GM12864 (cell line): ENCODE measurements at regions not wholly inside any gene's neighbourhood (a gene's known extent, or its start where the extent isn't known, plus 50 kb on each side); places are given as distances from the start of the nearest gene placed in this dataset.

Experiments
- DNase-seq: peaks from one replicate; pipeline ENCODE4 v3.0.0-alpha.2; 2011; ENCODE audit warnings: low read depth
- H3K4me3 ChIP-seq: 2 replicates; pipeline ENCODE4 v1.5.1; 2011; ENCODE audit warnings: mild to moderate bottlenecking, low read depth, low read length, control low read depth
- CTCF ChIP-seq: IDR thresholded peaks from 2 replicates; pipeline ENCODE4 v1.5.1; 2011; ENCODE audit warnings: low read depth, mild to moderate bottlenecking, moderate library complexity, low read length, control low read depth, inconsistent platforms; ENCODE audit errors: missing control alignments

GRCh38 chr13:30088312-30088855 lies 219.0 kb downstream of the KATNAL1 start:
- no peak for DNase-seq
- TF ChIP-seq CTCF, result no peak
- H3K4me3 ChIP-seq, result no peak overlapping the region

DNA sequence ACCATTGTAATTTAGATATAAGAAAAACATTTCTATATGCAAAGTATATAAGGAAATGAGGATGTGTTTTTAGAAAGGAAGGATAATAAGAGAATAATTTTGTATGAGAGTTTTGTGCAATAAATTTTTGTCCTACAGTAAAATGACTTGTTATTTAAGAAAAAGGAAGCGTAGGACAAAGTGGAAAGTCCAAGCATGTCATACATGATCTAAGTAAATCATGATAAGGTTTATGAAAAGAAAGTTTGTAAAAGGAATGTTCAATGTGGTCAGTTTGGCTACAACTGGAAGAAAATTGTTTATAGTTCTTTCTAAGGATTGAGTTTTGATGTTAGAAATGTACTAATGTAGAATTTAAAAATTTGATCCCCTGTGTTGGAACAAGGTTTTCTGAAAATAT lies 222.3 kb downstream of the KATNAL1 start:
- DNase-seq, result no peak
- no peak overlapping the region for H3K4me3 ChIP-seq
- TF ChIP-seq CTCF, result no peak

- no peak for DNase-seq
- H3K4me3 ChIP-seq, result no peak overlapping the region
- TF ChIP-seq CTCF, result no peak
Measured at GRCh38 chr13:30082391-30082790, 225.0 kb downstream of the KATNAL1 start.

DNA sequence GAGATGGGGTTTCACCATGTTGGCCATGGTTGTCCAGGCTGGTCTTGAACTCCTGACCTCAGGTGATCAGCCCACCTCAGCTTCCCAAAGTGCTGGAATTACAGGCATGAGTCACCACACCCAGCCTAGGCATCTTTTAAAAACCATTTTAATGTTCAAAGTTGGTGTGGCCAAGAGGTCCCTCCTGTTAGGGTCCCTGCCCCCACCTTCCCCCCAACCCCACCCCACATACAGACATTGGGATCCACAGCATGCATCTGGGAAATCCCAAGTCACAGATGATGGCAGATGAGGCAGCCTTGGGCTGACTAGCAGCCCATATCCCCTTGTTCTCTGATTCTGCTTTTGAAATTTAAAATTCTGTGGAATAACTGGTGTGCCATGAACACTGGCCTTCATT lies 226.0 kb downstream of the KATNAL1 start:
- no peak for TF ChIP-seq CTCF
- no peak for DNase-seq
- H3K4me3 ChIP-seq, result no peak overlapping the region

DNA sequence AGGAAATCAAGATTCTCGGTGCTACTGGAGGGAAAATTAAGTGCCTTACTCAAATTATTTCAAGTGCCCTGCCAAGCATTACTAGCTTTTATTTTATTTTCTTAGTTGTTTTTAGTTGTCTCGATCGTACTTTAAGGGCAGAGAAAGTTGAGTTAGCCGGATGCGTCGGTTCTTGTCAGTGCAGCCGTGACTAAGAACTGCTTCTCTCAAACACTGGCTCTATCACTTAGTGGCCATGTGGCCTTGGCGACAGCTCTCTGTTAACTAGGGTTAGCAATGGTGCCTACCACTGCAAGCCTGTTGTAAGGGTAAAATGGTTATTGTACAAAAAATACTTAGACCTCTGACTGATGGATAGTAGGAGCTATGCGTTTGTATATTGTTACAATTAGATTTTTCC lies 227.8 kb downstream of the KATNAL1 start:
- H3K4me3 ChIP-seq, result no peak overlapping the region

DNA sequence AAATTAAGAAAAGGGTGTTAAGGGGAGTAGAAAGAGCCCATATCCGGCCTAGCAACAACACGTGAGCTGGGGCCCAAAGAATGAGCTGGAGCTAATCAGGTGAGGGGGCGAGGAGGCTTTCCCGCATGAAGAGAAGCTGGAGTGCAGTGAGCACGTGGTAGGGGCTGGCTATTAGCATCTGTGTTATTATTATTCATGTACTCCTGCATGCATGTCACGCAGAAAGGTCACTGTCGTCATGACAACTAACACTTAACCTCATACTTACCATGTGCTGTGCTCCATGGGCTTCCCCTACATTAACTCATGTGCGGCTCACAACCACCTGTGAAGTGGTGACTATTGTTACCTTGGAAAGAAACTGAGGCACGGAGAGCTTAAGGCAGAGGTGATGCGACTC lies 227.6 kb upstream of the UBL3 start:
- TF ChIP-seq CTCF, result no peak

More for the DNA sequence above, 227.8 kb downstream of the KATNAL1 start:
- TF ChIP-seq CTCF, result no peak
- no peak for DNase-seq

GRCh38 chr13:30077240-30077735 lies 226.9 kb upstream of the UBL3 start:
- DNase-seq, result no peak
- no peak overlapping the region for H3K4me3 ChIP-seq
- TF ChIP-seq CTCF, result no peak

More for the DNA sequence above, 227.6 kb upstream of the UBL3 start:
- DNase-seq, result no peak
- H3K4me3 ChIP-seq, result no peak overlapping the region
